A673 (cell line): ENCODE measurements at regions not wholly inside any gene's neighbourhood (a gene's known extent, or its start where the extent isn't known, plus 50 kb on each side); places are given as distances from the start of the nearest gene placed in this dataset.

ENCODE experiments used
- BruUV-seq: library from RNA; stranded (reverse); fragments of 400-500 nt; replicated peaks from 2 replicates; lab custom pipeline; 2021; lab: Mats Ljungman, UMichigan
- CTCF ChIA-PET: fragments of 300-600 bp; sonication (Branson Sonifier 250); formaldehyde crosslinking; loops from one replicate; lab custom pipeline; 2022; ENCODE audit warnings: antibody characterized with exemption; lab: Charles Lee
- POLR2A ChIA-PET: fragments of 300-600 bp; sonication (Branson Sonifier 250); formaldehyde crosslinking; loops from one replicate; lab custom pipeline; 2022; ENCODE audit warnings: antibody characterized with exemption; ENCODE audit not compliant: low non-redundant PET; lab: Charles Lee
- DNase-seq: peaks from one replicate; pipeline ENCODE4 v3.0.0-alpha.2; 2015; ENCODE audit warnings: low spot score
- H3K27ac ChIP-seq: fragments of 200-600 bp; sonication (generic); 2 replicates; pipeline ENCODE4 v1.5.1; 2016; ENCODE audit warnings: mixed run types, low read depth, mild to moderate bottlenecking, mixed read lengths, antibody characterized with exemption, low read length; ENCODE audit not compliant: poor library complexity, severe bottlenecking
- H3K27me3 ChIP-seq: fragments of 200-600 bp; sonication (generic); replicated peaks from 2 replicates; pipeline ENCODE4 v1.6.1; 2017; ENCODE audit warnings: mixed run types, low read depth, mild to moderate bottlenecking, mixed read lengths, antibody characterized with exemption, low read length; ENCODE audit not compliant: insufficient read depth, poor library complexity
- H3K36me3 ChIP-seq: fragments of 200-600 bp; sonication (generic); 2 replicates; pipeline ENCODE4 v1.6.1; 2016; ENCODE audit warnings: mixed run types, mild to moderate bottlenecking, mixed read lengths, antibody characterized with exemption, low read length; ENCODE audit not compliant: insufficient read depth, poor library complexity, severe bottlenecking
- H3K4me1 ChIP-seq: fragments of 200-600 bp; sonication (generic); 2 replicates; pipeline ENCODE4 v1.6.1; 2017; ENCODE audit warnings: mixed run types, mild to moderate bottlenecking, mixed read lengths, antibody characterized with exemption, low read length; ENCODE audit not compliant: insufficient read depth, poor library complexity, severe bottlenecking
- H3K4me3 ChIP-seq: fragments of 200-600 bp; sonication (generic); 2 replicates; pipeline ENCODE4 v1.5.1; 2016; ENCODE audit warnings: low read depth, mixed run types, mild to moderate bottlenecking, mixed read lengths, low read length; ENCODE audit not compliant: poor library complexity, severe bottlenecking
- H3K9me3 ChIP-seq: fragments of 200-600 bp; sonication (generic); 2 replicates; pipeline ENCODE4 v1.6.1; 2016; ENCODE audit warnings: mixed run types, low read depth, mild to moderate bottlenecking, mixed read lengths, antibody characterized with exemption, low read length; ENCODE audit not compliant: poor library complexity, severe bottlenecking
- CTCF ChIP-seq: fragments of 300-800, 200-600 bp; sonication (generic); conservative IDR thresholded peaks from 2 replicates; pipeline ENCODE4 v1.5.1; 2017; ENCODE audit warnings: low read depth, mild to moderate bottlenecking, antibody characterized with exemption, low read length, moderate library complexity, mixed read lengths
- EZH2 ChIP-seq: fragments of 200-600 bp; sonication (generic); IDR thresholded peaks from 2 replicates; pipeline ENCODE4 v1.6.1; 2017; ENCODE audit warnings: borderline replicate concordance, low read depth, mild to moderate bottlenecking, mixed read lengths, antibody characterized with exemption, low read length; ENCODE audit not compliant: poor library complexity, severe bottlenecking
- intact Hi-C: fragments of 100-400 bp; cut with micrococcal nuclease; formaldehyde crosslinking; loops from one replicate; pipeline ENCODE4 v1.10.0; 2022; ENCODE audit not compliant: unreplicated experiment

DNA sequence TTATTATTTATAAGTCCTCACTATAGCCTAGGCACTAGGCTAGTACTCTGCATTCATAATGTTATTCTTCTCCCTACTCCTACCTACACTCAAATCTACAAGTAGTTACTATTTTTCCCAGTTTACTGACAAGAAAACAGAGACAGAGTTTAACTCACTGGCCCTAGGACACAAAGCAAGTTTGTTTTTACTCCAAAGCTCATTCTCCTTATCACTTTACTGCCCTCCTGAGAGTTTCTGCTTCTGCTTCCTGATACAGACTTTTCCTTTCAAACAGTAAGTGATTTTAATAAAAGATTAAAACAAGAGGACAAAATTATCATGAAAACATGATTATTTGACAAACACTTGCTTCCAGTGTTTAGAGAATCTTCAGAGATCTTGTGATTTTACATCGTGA is 60.6 kb upstream of the CADPS start:
- no TSS peak for BruUV-seq
- Histone ChIP-seq H3K9me3 (no peaks in the 10 kb centered on the region), H3K36me3 (no peaks in the 10 kb centered on the region), H3K27ac (no peak overlapping the region), H3K4me1 (no peaks in the 10 kb centered on the region), H3K27me3 (peaks cover 10% of the 10 kb centered on the region), H3K4me3 (no peak overlapping the region)
- ChIA-PET POLR2A (no interaction called here), CTCF (no interaction called here)
- DNase-seq, result no peak
- intact Hi-C loops, result no loop called here
- TF ChIP-seq EZH2, result no peak
- TF ChIP-seq CTCF, result no peak

- CTCF ChIA-PET, result no interaction called here
- BruUV-seq, result no TSS peak
- H3K4me3 ChIP-seq, result no peak overlapping the region
- no peak for DNase-seq
- no peak for TF ChIP-seq CTCF
- no peak for TF ChIP-seq EZH2
- POLR2A ChIA-PET, result no interaction called here
- peaks cover 10% of the 10 kb centered on the region for H3K27me3 ChIP-seq
- H3K36me3 ChIP-seq, result no peaks in the 10 kb centered on the region
- no peak overlapping the region for H3K27ac ChIP-seq
- H3K4me1 ChIP-seq, result no peaks in the 10 kb centered on the region
- intact Hi-C loops, result no loop called here
- H3K9me3 ChIP-seq, result no peaks in the 10 kb centered on the region
Measured at GRCh38 chr3:62936626-62937254, 61.5 kb upstream of the CADPS start.

GRCh38 chr3:62938583-62938982 is 63.4 kb upstream of the CADPS start:
- H3K36me3 ChIP-seq, result no peaks in the 10 kb centered on the region
- TF ChIP-seq CTCF, result no peak
- no peaks in the 10 kb centered on the region for H3K4me1 ChIP-seq
- H3K27ac ChIP-seq, result no peak overlapping the region
- no peaks in the 10 kb centered on the region for H3K9me3 ChIP-seq
- ChIA-PET POLR2A (no interaction called here), CTCF (no interaction called here)
- intact Hi-C loops, result no loop called here
- BruUV-seq, result no TSS peak
- H3K27me3 ChIP-seq, result peaks cover 3% of the 10 kb centered on the region
- no peak overlapping the region for H3K4me3 ChIP-seq
- no peak for DNase-seq
